Activated CD4-positive, alpha-beta T cell treated with anti-CD3 and anti-CD28 coated beads, Interleukin-2, amount 10 ng/mL, durations not matched to agents 24 days and 14 days (primary cell): ENCODE measurements at regions not wholly inside any gene's neighbourhood (a gene's known extent, or its start where the extent isn't known, plus 50 kb on each side); places are given as distances from the start of the nearest gene placed in this dataset.

Experiments
- DNase-seq: peaks from one replicate; pipeline ENCODE4 v3.0.0; 2022
- H3K27ac Mint-ChIP-seq: one replicate; pipeline ENCODE4 v1.8.0; 2022; ENCODE audit warnings: mild to moderate bottlenecking, mixed read lengths
- H3K27me3 Mint-ChIP-seq: one replicate; pipeline ENCODE4 v1.8.0; 2022; ENCODE audit warnings: mixed read lengths
- H3K36me3 Mint-ChIP-seq: one replicate; pipeline ENCODE4 v1.8.0; 2022; ENCODE audit warnings: low read depth, mild to moderate bottlenecking, mixed read lengths
- H3K4me1 Mint-ChIP-seq: one replicate; pipeline ENCODE4 v1.8.0; 2021; ENCODE audit warnings: mixed read lengths
- H3K4me3 Mint-ChIP-seq: one replicate; pipeline ENCODE4 v1.8.0; 2022; ENCODE audit warnings: mild to moderate bottlenecking, moderate library complexity, mixed read lengths
- H3K9me3 Mint-ChIP-seq: one replicate; pipeline ENCODE4 v1.8.0; 2021; ENCODE audit warnings: mixed read lengths
- intact Hi-C: fragments of 100-400 bp; cut with micrococcal nuclease; formaldehyde crosslinking; loops from one replicate; pipeline ENCODE4 v1.15.1; 2023

GRCh38 chr1:56034222-56034621 lies 545.1 kb downstream of the PLPP3 start:
- DNase-seq: no peak
- Mint-ChIP-seq H3K27me3 (no peaks in the 10 kb centered on the region), H3K4me3 (no peak overlapping the region), H3K9me3 (no peaks in the 10 kb centered on the region), H3K4me1 (no peaks in the 10 kb centered on the region), H3K27ac (no peak overlapping the region), H3K36me3 (no peaks in the 10 kb centered on the region)
- intact Hi-C loops: no loop called here

- Mint-ChIP-seq H3K27ac (no peak overlapping the region), H3K9me3 (no peaks in the 10 kb centered on the region), H3K4me1 (no peaks in the 10 kb centered on the region), H3K36me3 (no peaks in the 10 kb centered on the region), H3K27me3 (no peaks in the 10 kb centered on the region), H3K4me3 (no peak overlapping the region)
- intact Hi-C loops: no loop called here
- no peak for DNase-seq
These were observed 545.9 kb downstream of the PLPP3 start for GRCh38 chr1:56033321-56034037.

GRCh38 chr1:56032096-56032676 lies 547.2 kb downstream of the PLPP3 start:
- intact Hi-C loops: no loop called here
- Mint-ChIP-seq H3K4me1 (no peaks in the 10 kb centered on the region), H3K36me3 (no peaks in the 10 kb centered on the region), H3K9me3 (no peaks in the 10 kb centered on the region), H3K27ac (no peak overlapping the region), H3K4me3 (no peak overlapping the region), H3K27me3 (no peaks in the 10 kb centered on the region)
- no peak for DNase-seq

- H3K36me3 Mint-ChIP-seq: no peaks in the 10 kb centered on the region
- H3K4me3 Mint-ChIP-seq: no peak overlapping the region
- no peak for DNase-seq
- no peaks in the 10 kb centered on the region for H3K9me3 Mint-ChIP-seq
- no peaks in the 10 kb centered on the region for H3K27me3 Mint-ChIP-seq
- no peaks in the 10 kb centered on the region for H3K4me1 Mint-ChIP-seq
- intact Hi-C loops: no loop called here
- H3K27ac Mint-ChIP-seq: no peak overlapping the region
These were observed 548.4 kb downstream of the PLPP3 start for GRCh38 chr1:56031001-56031400.

GRCh38 chr1:56029319-56030003 lies 549.9 kb downstream of the PLPP3 start:
- DNase-seq: no peak
- intact Hi-C loops: no loop called here
- Mint-ChIP-seq H3K27me3 (no peaks in the 10 kb centered on the region), H3K9me3 (no peaks in the 10 kb centered on the region), H3K27ac (no peak overlapping the region), H3K36me3 (no peaks in the 10 kb centered on the region), H3K4me1 (no peaks in the 10 kb centered on the region), H3K4me3 (no peak overlapping the region)

GRCh38 chr1:56028911-56029310 lies 550.5 kb downstream of the PLPP3 start:
- Mint-ChIP-seq H3K9me3 (no peaks in the 10 kb centered on the region), H3K36me3 (no peaks in the 10 kb centered on the region), H3K4me1 (no peaks in the 10 kb centered on the region), H3K27ac (no peak overlapping the region), H3K27me3 (no peaks in the 10 kb centered on the region), H3K4me3 (no peak overlapping the region)
- no peak for DNase-seq
- intact Hi-C loops: no loop called here

GRCh38 chr1:56028244-56028643 lies 551.1 kb downstream of the PLPP3 start:
- Mint-ChIP-seq H3K36me3 (no peaks in the 10 kb centered on the region), H3K27ac (no peak overlapping the region), H3K9me3 (no peaks in the 10 kb centered on the region), H3K27me3 (no peaks in the 10 kb centered on the region), H3K4me3 (no peak overlapping the region), H3K4me1 (no peaks in the 10 kb centered on the region)
- intact Hi-C loops: no loop called here
- DNase-seq: no peak

- Mint-ChIP-seq H3K9me3 (peaks cover 3% of the 10 kb centered on the region), H3K27ac (no peak overlapping the region), H3K4me1 (no peaks in the 10 kb centered on the region), H3K4me3 (no peak overlapping the region), H3K36me3 (no peaks in the 10 kb centered on the region), H3K27me3 (no peaks in the 10 kb centered on the region)
- intact Hi-C loops: no loop called here
- no peak for DNase-seq
These were observed 553.4 kb downstream of the PLPP3 start for GRCh38 chr1:56025942-56026341.

GRCh38 chr1:56024155-56024554 lies 555.2 kb downstream of the PLPP3 start:
- DNase-seq: no peak
- intact Hi-C loops: no loop called here
- Mint-ChIP-seq H3K4me1 (no peaks in the 10 kb centered on the region), H3K27ac (no peak overlapping the region), H3K9me3 (peaks cover 3% of the 10 kb centered on the region), H3K4me3 (no peak overlapping the region), H3K27me3 (no peaks in the 10 kb centered on the region), H3K36me3 (no peaks in the 10 kb centered on the region)

- DNase-seq: no peak
- Mint-ChIP-seq H3K4me1 (no peaks in the 10 kb centered on the region), H3K4me3 (no peak overlapping the region), H3K36me3 (no peaks in the 10 kb centered on the region), H3K27me3 (no peaks in the 10 kb centered on the region), H3K9me3 (peaks cover 3% of the 10 kb centered on the region), H3K27ac (no peak overlapping the region)
- intact Hi-C loops: no loop called here
These were observed 559.4 kb downstream of the PLPP3 start for GRCh38 chr1:56019922-56020321.

- Mint-ChIP-seq H3K4me1 (no peaks in the 10 kb centered on the region), H3K4me3 (no peak overlapping the region), H3K27me3 (no peaks in the 10 kb centered on the region), H3K36me3 (no peaks in the 10 kb centered on the region), H3K9me3 (peaks cover 3% of the 10 kb centered on the region), H3K27ac (no peak overlapping the region)
- no peak for DNase-seq
- intact Hi-C loops: no loop called here
These were observed 559.9 kb downstream of the PLPP3 start for GRCh38 chr1:56019472-56019871.

- no peak overlapping the region for H3K27ac Mint-ChIP-seq
- H3K4me3 Mint-ChIP-seq: no peak overlapping the region
- peaks cover 4% of the 10 kb centered on the region for H3K9me3 Mint-ChIP-seq
- no peak for DNase-seq
- no peaks in the 10 kb centered on the region for H3K36me3 Mint-ChIP-seq
- intact Hi-C loops: no loop called here
- H3K4me1 Mint-ChIP-seq: no peaks in the 10 kb centered on the region
- no peaks in the 10 kb centered on the region for H3K27me3 Mint-ChIP-seq
These were observed 562.0 kb downstream of the PLPP3 start for GRCh38 chr1:56017336-56017735.

GRCh38 chr1:56003846-56004245 lies 575.5 kb downstream of the PLPP3 start:
- H3K4me1 Mint-ChIP-seq: no peaks in the 10 kb centered on the region
- intact Hi-C loops: no loop called here
- no peaks in the 10 kb centered on the region for H3K9me3 Mint-ChIP-seq
- no peak for DNase-seq
- H3K36me3 Mint-ChIP-seq: no peaks in the 10 kb centered on the region
- no peaks in the 10 kb centered on the region for H3K27me3 Mint-ChIP-seq
- H3K4me3 Mint-ChIP-seq: no peak overlapping the region
- no peak overlapping the region for H3K27ac Mint-ChIP-seq

GRCh38 chr1:56002231-56002630 lies 577.1 kb downstream of the PLPP3 start:
- Mint-ChIP-seq H3K27ac (no peak overlapping the region), H3K9me3 (no peaks in the 10 kb centered on the region), H3K4me1 (no peaks in the 10 kb centered on the region), H3K27me3 (no peaks in the 10 kb centered on the region), H3K36me3 (no peaks in the 10 kb centered on the region), H3K4me3 (no peak overlapping the region)
- intact Hi-C loops: no loop called here
- DNase-seq: no peak
